MM.1S (cell line): ENCODE measurements at regions not wholly inside any gene's neighbourhood (a gene's known extent, or its start where the extent isn't known, plus 50 kb on each side); places are given as distances from the start of the nearest gene placed in this dataset.

Experiments
- DNase-seq: peaks from one replicate; pipeline ENCODE4 v3.0.0-alpha.2; 2015
- H2AFZ ChIP-seq: fragments of 300-600 bp; sonication (generic); 2 replicates; pipeline ENCODE4 v1.6.0; 2016; ENCODE audit warnings: antibody characterized with exemption, low read length
- H3F3A ChIP-seq: fragments of 300-600 bp; sonication (generic); 2 replicates; pipeline ENCODE4 v1.6.1; 2016; ENCODE audit warnings: mild to moderate bottlenecking, antibody characterized with exemption, low read length, moderate library complexity, mixed read lengths; ENCODE audit not compliant: insufficient read depth
- H3K27ac ChIP-seq: fragments of 300-600 bp; sonication (generic); 2 replicates; pipeline ENCODE4 v1.5.1; 2016; ENCODE audit warnings: mild to moderate bottlenecking, low read length
- H3K27me3 ChIP-seq: fragments of 300-600 bp; sonication (generic); replicated peaks from 2 replicates; pipeline ENCODE4 v1.6.0; 2016; ENCODE audit warnings: low read length; ENCODE audit not compliant: insufficient read depth
- H3K36me3 ChIP-seq: fragments of 300-600 bp; sonication (generic); replicated peaks from 2 replicates; pipeline ENCODE4 v1.6.1; 2016; ENCODE audit warnings: mild to moderate bottlenecking, low read length, mixed read lengths; ENCODE audit not compliant: insufficient read depth
- H3K4me1 ChIP-seq: fragments of 300-600 bp; sonication (generic); 2 replicates; pipeline ENCODE4 v1.6.1; 2016; ENCODE audit warnings: low read length, mixed read lengths
- H3K4me2 ChIP-seq: fragments of 300-600 bp; sonication (generic); 2 replicates; pipeline ENCODE4 v1.6.0; 2016; ENCODE audit warnings: low read depth, low read length
- H3K4me3 ChIP-seq: fragments of 300-600 bp; sonication (generic); 2 replicates; pipeline ENCODE4 v1.5.1; 2016; ENCODE audit warnings: low read length, mixed read lengths
- H3K79me2 ChIP-seq: fragments of 300-600 bp; sonication (generic); 2 replicates; pipeline ENCODE4 v1.6.1; 2016; ENCODE audit warnings: mixed run types, low read length, mixed read lengths
- H3K9ac ChIP-seq: fragments of 300-600 bp; sonication (generic); 2 replicates; pipeline ENCODE4 v1.6.1; 2016; ENCODE audit warnings: low read length, mixed read lengths
- H3K9me2 ChIP-seq: fragments of 300-600 bp; sonication (generic); replicated peaks from 2 replicates; pipeline ENCODE4 v1.6.1; 2016; ENCODE audit warnings: mild to moderate bottlenecking, low read length, mixed read lengths; ENCODE audit not compliant: insufficient read depth
- H3K9me3 ChIP-seq: fragments of 300-600 bp; sonication (generic); replicated peaks from 2 replicates; pipeline ENCODE4 v1.6.1; 2016; ENCODE audit warnings: mild to moderate bottlenecking, low read length, mixed read lengths; ENCODE audit not compliant: insufficient read depth
- H4K20me1 ChIP-seq: fragments of 300-600 bp; sonication (generic); 2 replicates; pipeline ENCODE4 v1.6.1; 2016; ENCODE audit warnings: mild to moderate bottlenecking, low read length, moderate library complexity, mixed read lengths; ENCODE audit not compliant: insufficient read depth
- EZH2 ChIP-seq: fragments of 300-600 bp; sonication (generic); optimal IDR thresholded peaks from 2 replicates; pipeline ENCODE3; 2017; ENCODE audit warnings: low read depth, mild to moderate bottlenecking, antibody characterized with exemption, low read length, mixed read lengths
- EZH2phosphoT487 ChIP-seq: fragments of 300-600 bp; sonication (generic); IDR thresholded peaks from 2 replicates; pipeline ENCODE4 v1.6.1; 2018; ENCODE audit warnings: antibody characterized with exemption, low read length
- TF ChIP-seq, protein P1 (sequence below): fragments of 300-600 bp; sonication (generic); IDR thresholded peaks from 2 replicates; pipeline ENCODE4 v1.5.1; 2016; ENCODE audit warnings: antibody characterized with exemption, low read length, mixed read lengths

DNA sequence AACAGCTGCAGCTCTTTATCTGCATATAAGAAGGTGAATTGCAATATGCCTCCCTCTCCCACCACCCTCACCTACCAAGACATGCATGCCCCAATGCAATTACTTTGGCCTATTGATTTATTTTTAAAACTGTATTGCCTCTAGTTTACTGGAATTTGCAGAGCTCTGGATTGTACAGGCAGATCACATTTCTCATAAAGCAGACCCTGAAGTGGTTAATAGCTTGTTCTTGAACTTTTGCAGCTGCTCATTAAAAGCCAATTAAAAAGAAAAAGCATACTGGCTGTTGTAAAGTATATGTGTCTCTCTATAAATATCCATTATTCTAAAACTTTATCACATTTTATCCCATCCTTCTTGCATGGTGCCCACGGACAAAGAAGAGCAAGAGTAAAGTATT is 221.5 kb upstream of the TOPAZ1 start:
- Histone ChIP-seq H2AFZ (no peak overlapping the region), H3K27me3 (no peaks in the 10 kb centered on the region), H3K79me2 (no peaks in the 10 kb centered on the region), H3K9me2 (no peaks in the 10 kb centered on the region), H3K9ac (no peak overlapping the region), H4K20me1 (no peaks in the 10 kb centered on the region), H3K36me3 (no peaks in the 10 kb centered on the region), H3F3A (no peaks in the 10 kb centered on the region), H3K4me2 (no peak overlapping the region), H3K27ac (no peak overlapping the region), H3K4me1 (no peaks in the 10 kb centered on the region), H3K9me3 (no peaks in the 10 kb centered on the region), H3K4me3 (no peak overlapping the region)
- no peak for DNase-seq
- TF ChIP-seq EZH2phosphoT487 (no peak), EZH2 (no peak)
- TF ChIP-seq, protein P1, sequence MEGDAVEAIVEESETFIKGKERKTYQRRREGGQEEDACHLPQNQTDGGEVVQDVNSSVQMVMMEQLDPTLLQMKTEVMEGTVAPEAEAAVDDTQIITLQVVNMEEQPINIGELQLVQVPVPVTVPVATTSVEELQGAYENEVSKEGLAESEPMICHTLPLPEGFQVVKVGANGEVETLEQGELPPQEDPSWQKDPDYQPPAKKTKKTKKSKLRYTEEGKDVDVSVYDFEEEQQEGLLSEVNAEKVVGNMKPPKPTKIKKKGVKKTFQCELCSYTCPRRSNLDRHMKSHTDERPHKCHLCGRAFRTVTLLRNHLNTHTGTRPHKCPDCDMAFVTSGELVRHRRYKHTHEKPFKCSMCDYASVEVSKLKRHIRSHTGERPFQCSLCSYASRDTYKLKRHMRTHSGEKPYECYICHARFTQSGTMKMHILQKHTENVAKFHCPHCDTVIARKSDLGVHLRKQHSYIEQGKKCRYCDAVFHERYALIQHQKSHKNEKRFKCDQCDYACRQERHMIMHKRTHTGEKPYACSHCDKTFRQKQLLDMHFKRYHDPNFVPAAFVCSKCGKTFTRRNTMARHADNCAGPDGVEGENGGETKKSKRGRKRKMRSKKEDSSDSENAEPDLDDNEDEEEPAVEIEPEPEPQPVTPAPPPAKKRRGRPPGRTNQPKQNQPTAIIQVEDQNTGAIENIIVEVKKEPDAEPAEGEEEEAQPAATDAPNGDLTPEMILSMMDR: no peak

DNA sequence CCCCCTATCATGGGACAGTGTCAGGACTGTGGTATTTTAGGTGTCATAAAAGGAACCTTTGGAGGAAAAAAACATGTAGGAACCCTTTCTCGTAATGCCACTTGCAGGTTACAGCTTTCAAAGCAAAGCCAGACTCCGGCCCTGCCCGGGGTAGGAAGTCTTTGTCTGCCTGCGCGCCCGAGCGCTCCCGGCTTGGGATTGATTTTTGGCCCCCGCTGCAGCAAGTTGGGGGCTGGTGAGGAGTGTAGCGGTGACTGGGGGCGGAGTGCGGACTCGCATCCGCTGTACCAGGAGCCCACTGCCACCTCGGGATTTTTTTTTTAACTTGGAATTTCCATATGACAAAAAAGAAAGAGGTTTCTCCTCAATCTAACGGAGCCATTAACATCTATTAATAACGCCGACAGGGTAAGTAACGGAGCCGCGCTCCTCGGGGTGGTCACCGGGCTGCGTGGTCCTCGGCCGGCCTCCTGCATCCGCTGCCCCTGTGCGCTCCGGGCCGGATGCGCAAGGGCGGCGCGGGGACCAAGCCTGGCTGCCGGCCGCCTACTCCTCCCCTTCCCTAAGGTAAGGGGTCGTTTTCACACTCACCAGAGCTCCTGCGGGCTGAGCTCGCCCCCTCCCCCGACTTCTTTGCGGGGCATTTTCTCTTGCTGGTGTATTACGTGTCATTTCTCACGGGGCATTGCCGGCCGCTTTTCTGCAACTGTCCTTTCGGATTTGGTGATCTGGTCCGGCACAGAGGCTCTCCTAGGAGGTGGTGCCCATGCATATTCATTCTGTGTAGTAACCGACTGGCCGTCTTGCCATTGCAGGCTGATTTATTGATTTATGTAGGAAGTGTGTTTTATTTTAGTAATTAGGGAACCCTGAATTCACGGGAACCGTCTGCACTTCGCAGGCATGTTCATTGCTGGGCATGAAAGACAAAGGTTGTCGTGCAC is 219.8 kb upstream of the TOPAZ1 start:
- H3K4me2 ChIP-seq: no peak overlapping the region
- no peaks in the 10 kb centered on the region for H3K79me2 ChIP-seq
- TF ChIP-seq EZH2phosphoT487: no peak
- H3K36me3 ChIP-seq: no peaks in the 10 kb centered on the region
- no peak overlapping the region for H2AFZ ChIP-seq
- H3K4me3 ChIP-seq: no peak overlapping the region
- no peaks in the 10 kb centered on the region for H3K27me3 ChIP-seq
- H3K9me3 ChIP-seq: no peaks in the 10 kb centered on the region
- no peak overlapping the region for H3K9ac ChIP-seq
- no peaks in the 10 kb centered on the region for H3K4me1 ChIP-seq
- DNase-seq: no peak
- no peaks in the 10 kb centered on the region for H3K9me2 ChIP-seq
- no peaks in the 10 kb centered on the region for H3F3A ChIP-seq
- H3K27ac ChIP-seq: no peak overlapping the region
- no peaks in the 10 kb centered on the region for H4K20me1 ChIP-seq

DNA sequence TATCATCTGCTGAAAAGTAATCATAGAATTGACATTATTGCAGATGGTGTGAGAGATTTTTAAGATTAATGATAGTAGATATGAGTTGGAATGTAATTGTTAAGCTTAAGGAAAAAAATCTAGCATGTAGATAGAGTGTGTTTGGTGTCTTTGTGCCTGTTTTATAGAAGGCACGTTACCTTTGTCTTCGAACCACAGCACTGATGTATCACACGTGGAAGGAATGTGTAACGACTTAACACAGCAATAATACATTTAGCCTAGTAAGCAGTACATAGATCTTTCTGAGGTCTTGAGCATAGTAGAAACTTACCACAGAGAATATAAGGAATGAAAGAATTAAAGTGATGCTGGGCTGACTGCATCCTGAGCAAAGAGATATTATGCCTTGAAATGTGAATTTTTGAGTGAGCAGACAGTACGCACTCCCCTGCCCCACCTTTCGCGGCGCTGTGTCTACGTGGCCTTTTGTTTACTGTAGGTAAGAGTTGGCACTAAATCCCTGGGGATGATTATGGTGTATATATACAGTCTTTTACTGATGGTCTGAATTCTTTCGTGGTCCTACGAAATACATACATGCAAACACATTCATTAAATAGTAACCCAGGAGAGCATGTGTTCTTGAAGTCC is 217.6 kb upstream of the TOPAZ1 start:
- H3K27me3 ChIP-seq: no peaks in the 10 kb centered on the region
- H3K9me2 ChIP-seq: no peaks in the 10 kb centered on the region
- H3K36me3 ChIP-seq: no peaks in the 10 kb centered on the region
- H3K4me1 ChIP-seq: no peaks in the 10 kb centered on the region
- H4K20me1 ChIP-seq: no peaks in the 10 kb centered on the region
- no peak overlapping the region for H2AFZ ChIP-seq
- H3K79me2 ChIP-seq: no peaks in the 10 kb centered on the region
- DNase-seq: no peak
- no peaks in the 10 kb centered on the region for H3K9me3 ChIP-seq
- no peak overlapping the region for H3K27ac ChIP-seq
- no peak overlapping the region for H3K9ac ChIP-seq
- no peak overlapping the region for H3K4me3 ChIP-seq
- no peaks in the 10 kb centered on the region for H3F3A ChIP-seq
- no peak overlapping the region for H3K4me2 ChIP-seq
- TF ChIP-seq EZH2phosphoT487 (no peak), EZH2 (no peak)
- TF ChIP-seq, protein P1: no peak
